ENCODE measurements at regions not wholly inside any gene's neighbourhood (a gene's known extent, or its start where the extent isn't known, plus 50 kb on each side); places are given as distances from the start of the nearest gene placed in this dataset.

GRCh38 chr3:139103484-139103883 is 58.8 kb upstream of the PRR23C start:
- no peak overlapping the region for H3K27ac ChIP-seq (ENCODE audit: low read depth in 2 of 2, low read length in 2 of 2)
- peaks cover 0 to 5% (median 2%) of the 10 kb centered on the region in 3 donors for H3K9me3 ChIP-seq (ENCODE audit: control insufficient read depth in 2 of 3, insufficient read depth in 1 of 3, low read length in 3 of 3)
- H3K4me3 ChIP-seq (ENCODE audit: low read length in 3 of 3), result no peak overlapping the region
- no peaks in the 10 kb centered on the region for H3K36me3 ChIP-seq (ENCODE audit: control insufficient read depth in 2 of 3, insufficient read depth in 3 of 3, low read length in 3 of 3)
- TF ChIP-seq CTCF (IDR thresholded peaks at IDR 0.05; ENCODE audit: borderline replicate concordance, extremely low read depth, insufficient read depth), result no peak
- no peaks in the 10 kb centered on the region for H3K27me3 ChIP-seq (ENCODE audit: control insufficient read depth, insufficient read depth, low read length)
- no peak overlapping the region for H3K9ac ChIP-seq (ENCODE audit: low read length in 3 of 3)
- H3K4me1 ChIP-seq (ENCODE audit: control insufficient read depth in 2 of 3, insufficient read depth in 2 of 3, low read depth in 1 of 3, low read length in 3 of 3), result no peaks in the 10 kb centered on the region
- DNase-seq, result no peak
- intact Hi-C loops (cut with DNase I), result loop anchor here (10.0 kb wide), 1 partner anchor 221 kb away; no protein-coding TSS in a partner anchor
- FAIRE-seq, result no peak

GRCh38 chr3:139104062-139104461 is 59.4 kb upstream of the PRR23C start:
- DNase-seq (no peak), FAIRE-seq (no peak)
- Histone ChIP-seq H3K27me3 (ENCODE audit: control insufficient read depth, insufficient read depth, low read length) (no peaks in the 10 kb centered on the region), H3K4me3 (ENCODE audit: low read length in 3 of 3) (no peak overlapping the region), H3K9me3 (ENCODE audit: control insufficient read depth in 2 of 3, insufficient read depth in 1 of 3, low read length in 3 of 3) (no peaks in the 10 kb centered on the region), H3K4me1 (ENCODE audit: control insufficient read depth in 2 of 3, insufficient read depth in 2 of 3, low read depth in 1 of 3, low read length in 3 of 3) (no peaks in the 10 kb centered on the region), H3K36me3 (ENCODE audit: control insufficient read depth in 2 of 3, insufficient read depth in 3 of 3, low read length in 3 of 3) (no peaks in the 10 kb centered on the region), H3K9ac (ENCODE audit: low read length in 3 of 3) (no peak overlapping the region), H3K27ac (ENCODE audit: low read depth in 2 of 2, low read length in 2 of 2) (no peak overlapping the region)
- intact Hi-C loops (cut with DNase I), result loop anchor here (10.0 kb wide), 1 partner anchor 221 kb away; no protein-coding TSS in a partner anchor
- no peak for TF ChIP-seq CTCF (IDR thresholded peaks at IDR 0.05; ENCODE audit: borderline replicate concordance, extremely low read depth, insufficient read depth)

GRCh38 chr3:139105154-139105702 is 60.5 kb upstream of the PRR23C start:
- no peak for FAIRE-seq
- no peak overlapping the region for H3K9ac ChIP-seq (ENCODE audit: low read length in 3 of 3)
- intact Hi-C loops (cut with DNase I), result loop anchor here (10.0 kb wide), 1 partner anchor 220 kb away; no protein-coding TSS in a partner anchor

More at GRCh38 chr3:139105154-139105702, 60.5 kb upstream of the PRR23C start:
- Histone ChIP-seq H3K27ac (ENCODE audit: low read depth in 2 of 2, low read length in 2 of 2) (no peak overlapping the region), H3K4me1 (ENCODE audit: control insufficient read depth in 2 of 3, insufficient read depth in 2 of 3, low read depth in 1 of 3, low read length in 3 of 3) (no peaks in the 10 kb centered on the region), H3K9me3 (ENCODE audit: control insufficient read depth in 2 of 3, insufficient read depth in 1 of 3, low read length in 3 of 3) (no peaks in the 10 kb centered on the region), H3K27me3 (ENCODE audit: control insufficient read depth, insufficient read depth, low read length) (no peaks in the 10 kb centered on the region), H3K36me3 (ENCODE audit: control insufficient read depth in 2 of 3, insufficient read depth in 3 of 3, low read length in 3 of 3) (no peaks in the 10 kb centered on the region), H3K4me3 (ENCODE audit: low read length in 3 of 3) (no peak overlapping the region)
- no peak for TF ChIP-seq CTCF (IDR thresholded peaks at IDR 0.05; ENCODE audit: borderline replicate concordance, extremely low read depth, insufficient read depth)
- peak in 1 of 5 donors; percentile 53 for DNase-seq

Measured in kidney (tissue), 13 donors.